CD4-positive, alpha-beta T cell (primary cell): ENCODE measurements at regions not wholly inside any gene's neighbourhood (a gene's known extent, or its start where the extent isn't known, plus 50 kb on each side); places are given as distances from the start of the nearest gene placed in this dataset.

ENCODE experiments used
- ATAC-seq: fragments of 200-7000 bp; cut with Tn5 transposase; one replicate; pipeline ENCODE4 v1.10.0; 2022; ENCODE audit warnings: mild to moderate bottlenecking; ENCODE audit not compliant: poor library complexity
- CTCF ChIA-PET: fragments of 350-600 bp; sonication (Branson Sonifier 250); formaldehyde crosslinking; loops from one replicate; lab custom pipeline; 2021; ENCODE audit warnings: antibody characterized with exemption, inconsistent platforms; lab: Charles Lee
- POLR2A ChIA-PET: fragments of 350-600 bp; sonication (Branson Sonifier 250); formaldehyde crosslinking; loops from one replicate; lab custom pipeline; 2021; ENCODE audit warnings: antibody characterized with exemption, inconsistent platforms; lab: Charles Lee
- DNase-seq, 14 experiments: peaks; one replicate each; pipeline ENCODE4 v3.0.0-alpha.2; 2013 to 2020; ENCODE audit warnings: mixed read lengths in 2 of 14
- H3K27ac ChIP-seq, 2 donors: one replicate each; pipeline versions ENCODE4 v1.5.1 to v1.7.0; 2013; ENCODE audit warnings: low read length in 2 of 2, low read depth in 1 of 2, mild to moderate bottlenecking in 1 of 2
- H3K27me3 ChIP-seq, 2 experiments: 1 replicate in 1 of 2; 2 replicates in 1 of 2; pipeline versions ENCODE4 v1.6.1 to v1.7.0; 2013; ENCODE audit warnings: low read length in 2 of 2, control low read depth in 1 of 2, mild to moderate bottlenecking in 1 of 2, moderate library complexity in 1 of 2; ENCODE audit not compliant: insufficient read depth in 2 of 2, control insufficient read depth in 1 of 2
- H3K36me3 ChIP-seq: one replicate; pipeline ENCODE4 v1.6.1; 2013; ENCODE audit warnings: low read length, control low read depth; ENCODE audit not compliant: insufficient read depth
- H3K4me1 ChIP-seq: one replicate; pipeline ENCODE4 v1.6.1; 2013; ENCODE audit warnings: low read length, control low read depth; ENCODE audit not compliant: insufficient read depth
- H3K4me3 ChIP-seq: one replicate; pipeline ENCODE4 v1.5.1; 2013; ENCODE audit warnings: mild to moderate bottlenecking, low read length, moderate library complexity
- H3K9me3 ChIP-seq, 2 experiments: 1 replicate in 1 of 2; 2 replicates in 1 of 2; pipeline versions ENCODE4 v1.6.1 to v1.7.0; 2013; ENCODE audit warnings: low read length in 2 of 2, mild to moderate bottlenecking in 2 of 2, control low read depth in 1 of 2, moderate library complexity in 1 of 2; ENCODE audit not compliant: control insufficient read depth in 1 of 2, insufficient read depth in 1 of 2
- H3K27ac Mint-ChIP-seq: one replicate; pipeline ENCODE4 v1.8.0; 2020; ENCODE audit warnings: mixed read lengths
- H3K27me3 Mint-ChIP-seq: one replicate; pipeline ENCODE4 v1.8.0; 2021; ENCODE audit warnings: mixed read lengths
- H3K36me3 Mint-ChIP-seq: one replicate; pipeline ENCODE4 v1.8.0; 2021; ENCODE audit warnings: low read depth, mixed read lengths
- H3K4me1 Mint-ChIP-seq: one replicate; pipeline ENCODE4 v1.8.0; 2021; ENCODE audit warnings: low read depth, mixed read lengths
- H3K4me3 Mint-ChIP-seq: one replicate; pipeline ENCODE4 v1.8.0; 2020; ENCODE audit warnings: mild to moderate bottlenecking, mixed read lengths
- H3K9me3 Mint-ChIP-seq: one replicate; pipeline ENCODE4 v1.8.0; 2020; ENCODE audit warnings: mixed read lengths
- intact Hi-C, 2 experiments: fragments of 100-400 bp; cut with DNase I in 1 of 2; cut with micrococcal nuclease in 1 of 2; formaldehyde crosslinking; loops; one replicate each; pipeline versions ENCODE4 v1.15.1 to v1.9.0; 2023 to 2025; cut with DNase I, micrococcal nuclease
- TF ChIP-seq, protein P1 (sequence below): fragments of 200-600 bp; IDR thresholded peaks from one replicate; pipeline ENCODE4 v1.8.0; 2022; ENCODE audit warnings: antibody characterized with exemption, mild to moderate bottlenecking

DNA sequence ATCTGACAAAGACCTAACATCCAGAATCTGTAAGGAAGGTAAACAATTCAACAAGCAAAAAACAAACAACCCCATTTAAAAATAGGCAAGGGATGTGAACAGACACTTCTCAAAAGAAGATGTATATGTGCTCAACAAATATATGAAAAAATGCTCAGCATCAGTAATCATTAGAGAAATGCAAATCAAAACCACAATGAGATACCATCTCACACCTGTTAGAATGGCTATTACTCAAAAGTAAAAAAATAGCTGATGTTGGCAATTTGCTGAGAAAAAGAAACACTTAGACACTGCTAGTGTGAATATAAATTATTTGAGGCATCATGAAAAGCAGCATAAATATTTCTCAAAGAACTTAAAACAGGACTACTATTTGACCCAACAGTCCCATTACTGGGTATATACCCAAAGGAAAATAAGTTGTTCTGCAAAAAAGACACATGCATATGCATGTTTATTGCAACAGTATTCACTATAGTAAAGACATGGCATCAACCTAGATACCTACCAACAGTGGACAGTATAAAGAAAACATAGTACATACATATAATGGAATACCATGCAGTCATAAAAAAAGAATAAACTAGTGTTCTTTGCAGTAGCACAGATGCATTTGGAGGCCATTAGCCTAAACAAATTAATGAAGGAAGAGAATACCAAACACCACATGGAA lies 980.1 kb downstream of the KCNMA1 start:
- H3K27ac Mint-ChIP-seq: no peak overlapping the region
- no peak overlapping the region for H3K4me3 Mint-ChIP-seq
- no peak for ATAC-seq
- ChIA-PET POLR2A (no interaction called here), CTCF (interaction anchor here (1.0 kb wide), 1 partner anchor 11 kb away, joined by 3 read pairs; no protein-coding TSS in a partner anchor)
- no peaks in the 10 kb centered on the region for H3K36me3 Mint-ChIP-seq
- Histone ChIP-seq H3K4me1 (no peaks in the 10 kb centered on the region), H3K27me3 (no peaks in the 10 kb centered on the region), H3K9me3 (no peaks in the 10 kb centered on the region), H3K4me3 (no peak overlapping the region), H3K36me3 (no peaks in the 10 kb centered on the region), H3K27ac (no peak overlapping the region)
- intact Hi-C loops: no loop called here
- H3K4me1 Mint-ChIP-seq: no peaks in the 10 kb centered on the region
- TF ChIP-seq, protein P1, sequence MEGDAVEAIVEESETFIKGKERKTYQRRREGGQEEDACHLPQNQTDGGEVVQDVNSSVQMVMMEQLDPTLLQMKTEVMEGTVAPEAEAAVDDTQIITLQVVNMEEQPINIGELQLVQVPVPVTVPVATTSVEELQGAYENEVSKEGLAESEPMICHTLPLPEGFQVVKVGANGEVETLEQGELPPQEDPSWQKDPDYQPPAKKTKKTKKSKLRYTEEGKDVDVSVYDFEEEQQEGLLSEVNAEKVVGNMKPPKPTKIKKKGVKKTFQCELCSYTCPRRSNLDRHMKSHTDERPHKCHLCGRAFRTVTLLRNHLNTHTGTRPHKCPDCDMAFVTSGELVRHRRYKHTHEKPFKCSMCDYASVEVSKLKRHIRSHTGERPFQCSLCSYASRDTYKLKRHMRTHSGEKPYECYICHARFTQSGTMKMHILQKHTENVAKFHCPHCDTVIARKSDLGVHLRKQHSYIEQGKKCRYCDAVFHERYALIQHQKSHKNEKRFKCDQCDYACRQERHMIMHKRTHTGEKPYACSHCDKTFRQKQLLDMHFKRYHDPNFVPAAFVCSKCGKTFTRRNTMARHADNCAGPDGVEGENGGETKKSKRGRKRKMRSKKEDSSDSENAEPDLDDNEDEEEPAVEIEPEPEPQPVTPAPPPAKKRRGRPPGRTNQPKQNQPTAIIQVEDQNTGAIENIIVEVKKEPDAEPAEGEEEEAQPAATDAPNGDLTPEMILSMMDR: no peak
- H3K27me3 Mint-ChIP-seq: no peaks in the 10 kb centered on the region
- H3K9me3 Mint-ChIP-seq: peaks cover 4% of the 10 kb centered on the region
- DNase-seq: no peak

DNA sequence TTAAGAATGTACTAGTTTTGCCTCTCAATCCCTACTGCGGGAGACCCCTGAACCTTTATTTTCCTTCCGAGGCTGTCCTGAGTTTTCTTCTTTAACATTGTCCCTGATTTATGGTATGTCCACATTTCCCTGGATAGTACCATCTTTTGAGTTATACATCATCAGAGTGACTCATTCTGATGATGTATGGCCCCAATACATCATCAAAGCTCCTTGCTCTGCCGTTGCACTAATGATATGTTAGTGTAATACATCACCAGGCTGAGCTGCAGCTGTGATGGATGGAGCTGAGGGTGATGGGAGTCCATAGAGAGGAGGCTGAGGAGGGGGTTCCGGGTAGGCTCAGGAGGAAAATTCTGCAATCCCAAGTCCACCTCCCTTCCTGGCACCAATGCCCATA lies 986.5 kb downstream of the KCNMA1 start:
- POLR2A ChIA-PET: no interaction called here
- H3K27ac Mint-ChIP-seq: no peak overlapping the region
- no peaks in the 10 kb centered on the region for H3K4me1 Mint-ChIP-seq
- H3K36me3 ChIP-seq: no peaks in the 10 kb centered on the region
- peaks cover 4% of the 10 kb centered on the region for H3K9me3 Mint-ChIP-seq
- no peak overlapping the region for H3K4me3 Mint-ChIP-seq
- H3K4me1 ChIP-seq: no peaks in the 10 kb centered on the region
- no peak overlapping the region for H3K27ac ChIP-seq
- TF ChIP-seq, protein P1: no peak
- no peak overlapping the region for H3K4me3 ChIP-seq
- no peaks in the 10 kb centered on the region for H3K36me3 Mint-ChIP-seq
- ATAC-seq: no peak
- H3K27me3 ChIP-seq: no peaks in the 10 kb centered on the region
- H3K27me3 Mint-ChIP-seq: peaks cover 4% of the 10 kb centered on the region
- CTCF ChIA-PET: no interaction called here
- no peaks in the 10 kb centered on the region for H3K9me3 ChIP-seq
- intact Hi-C loops: no loop called here
- DNase-seq: no peak

DNA sequence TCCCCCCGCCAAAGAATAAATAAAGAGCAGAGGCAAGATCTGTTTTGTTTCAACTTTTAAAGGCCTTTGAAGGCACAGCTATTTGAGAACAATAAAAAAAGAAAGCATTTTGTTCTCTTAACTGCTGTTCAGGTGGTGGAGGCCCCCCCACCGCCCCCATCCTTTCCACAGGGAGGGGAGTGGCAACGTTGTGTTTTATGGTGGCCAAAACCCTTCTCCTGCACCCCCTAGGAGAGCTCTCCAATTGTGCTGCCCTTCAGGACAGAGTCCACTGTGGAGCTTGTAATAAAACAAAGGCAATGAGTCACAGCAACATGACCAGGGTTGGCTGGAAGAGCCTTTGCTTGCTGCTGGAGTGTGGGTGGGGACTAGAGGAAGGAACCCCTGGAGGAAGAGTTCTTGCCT lies 987.9 kb downstream of the KCNMA1 start:
- POLR2A ChIA-PET: no interaction called here

More for the DNA sequence above, 987.9 kb downstream of the KCNMA1 start:
- Mint-ChIP-seq H3K4me3 (no peak overlapping the region), H3K9me3 (no peaks in the 10 kb centered on the region), H3K27ac (no peak overlapping the region), H3K27me3 (peaks cover 4% of the 10 kb centered on the region), H3K36me3 (no peaks in the 10 kb centered on the region), H3K4me1 (no peaks in the 10 kb centered on the region)
- Histone ChIP-seq H3K27ac (no peak overlapping the region), H3K9me3 (no peaks in the 10 kb centered on the region), H3K36me3 (no peaks in the 10 kb centered on the region), H3K4me1 (no peaks in the 10 kb centered on the region), H3K4me3 (no peak overlapping the region), H3K27me3 (no peaks in the 10 kb centered on the region)
- TF ChIP-seq, protein P1: no peak
- CTCF ChIA-PET: no interaction called here
- DNase-seq (no peak), ATAC-seq (no peak)
- intact Hi-C loops: loop anchor here in 1 of 2 experiments (10.0 kb wide), 1 partner anchor 75 kb away; no protein-coding TSS in a partner anchor
